ENCODE measurements at regions not wholly inside any gene's neighbourhood (a gene's known extent, or its start where the extent isn't known, plus 50 kb on each side); places are given as distances from the start of the nearest gene placed in this dataset.

- DNase-seq (ENCODE audit: low read depth): no peak
- in situ Hi-C loops (cut with HindIII; ENCODE audit: low pct_unique_long_range_greater_than_20kb, low sequenced_read_pairs): no loop called here
Measured at GRCh38 chrX:150299579-150299978, 63.5 kb upstream of the MAMLD1 start.

- in situ Hi-C loops (cut with HindIII; ENCODE audit: low pct_unique_long_range_greater_than_20kb, low sequenced_read_pairs): no loop called here
Measured at GRCh38 chrX:150303386-150304097, 59.6 kb upstream of the MAMLD1 start.

GRCh38 chrX:150306002-150306401 is 57.1 kb upstream of the MAMLD1 start:
- in situ Hi-C loops (cut with HindIII; ENCODE audit: low pct_unique_long_range_greater_than_20kb, low sequenced_read_pairs): no loop called here
- no peak for DNase-seq (ENCODE audit: low read depth)

More at GRCh38 chrX:150303386-150304097, 59.6 kb upstream of the MAMLD1 start:
- no peak for DNase-seq (ENCODE audit: low read depth)

GRCh38 chrX:150308041-150308440 is 55.1 kb upstream of the MAMLD1 start:
- in situ Hi-C loops (cut with HindIII; ENCODE audit: low pct_unique_long_range_greater_than_20kb, low sequenced_read_pairs): no loop called here
- no peak for DNase-seq (ENCODE audit: low read depth)

- in situ Hi-C loops (cut with HindIII; ENCODE audit: low pct_unique_long_range_greater_than_20kb, low sequenced_read_pairs): no loop called here
Measured at GRCh38 chrX:150308532-150309157, 54.5 kb upstream of the MAMLD1 start.

GRCh38 chrX:150310417-150310816 is 52.7 kb upstream of the MAMLD1 start:
- no peak for DNase-seq (ENCODE audit: low read depth)
- in situ Hi-C loops (cut with HindIII; ENCODE audit: low pct_unique_long_range_greater_than_20kb, low sequenced_read_pairs): no loop called here

More at GRCh38 chrX:150308532-150309157, 54.5 kb upstream of the MAMLD1 start:
- DNase-seq (ENCODE audit: low read depth): no peak

- in situ Hi-C loops (cut with HindIII; ENCODE audit: low pct_unique_long_range_greater_than_20kb, low sequenced_read_pairs): no loop called here
- DNase-seq (ENCODE audit: low read depth): no peak
Measured at GRCh38 chrX:150310881-150311280, 52.2 kb upstream of the MAMLD1 start.

- in situ Hi-C loops (cut with HindIII; ENCODE audit: low pct_unique_long_range_greater_than_20kb, low sequenced_read_pairs): no loop called here
Measured at GRCh38 chrX:150312931-150313330, 50.2 kb upstream of the MAMLD1 start.

More at GRCh38 chrX:150312931-150313330, 50.2 kb upstream of the MAMLD1 start:
- no peak for DNase-seq (ENCODE audit: low read depth)
